Activated CD4-positive, alpha-beta memory T cell treated with anti-CD3 and anti-CD28 coated beads, Interleukin-2, amount 10 ng/mL, durations not matched to agents 7 days and 5 days (primary cell): ENCODE measurements at regions not wholly inside any gene's neighbourhood (a gene's known extent, or its start where the extent isn't known, plus 50 kb on each side); places are given as distances from the start of the nearest gene placed in this dataset.

Experiments
- CTCF ChIA-PET: fragments of 350-600 bp; sonication (Branson Sonifier 250); formaldehyde crosslinking; loops from one replicate; lab custom pipeline; 2021; ENCODE audit warnings: antibody characterized with exemption, inconsistent platforms; lab: Charles Lee
- POLR2A ChIA-PET: fragments of 350-600 bp; sonication (Branson Sonifier 250); formaldehyde crosslinking; loops from one replicate; lab custom pipeline; 2021; ENCODE audit warnings: antibody characterized with exemption; lab: Charles Lee
- DNase-seq: peaks from one replicate; pipeline ENCODE4 v3.0.0-alpha.2; 2020
- H3K27ac Mint-ChIP-seq: one replicate; pipeline ENCODE4 v1.8.0; 2021; ENCODE audit warnings: mild to moderate bottlenecking, mixed read lengths
- H3K27me3 Mint-ChIP-seq: one replicate; pipeline ENCODE4 v1.8.0; 2021; ENCODE audit warnings: mixed read lengths
- H3K36me3 Mint-ChIP-seq: one replicate; pipeline ENCODE4 v1.8.0; 2021; ENCODE audit warnings: low read depth, mixed read lengths
- H3K4me1 Mint-ChIP-seq: one replicate; pipeline ENCODE4 v1.8.0; 2021; ENCODE audit warnings: mixed read lengths
- H3K4me3 Mint-ChIP-seq: one replicate; pipeline ENCODE4 v1.8.0; 2021; ENCODE audit warnings: mild to moderate bottlenecking, mixed read lengths
- H3K9me3 Mint-ChIP-seq: one replicate; pipeline ENCODE4 v1.8.0; 2021; ENCODE audit warnings: mixed read lengths

DNA sequence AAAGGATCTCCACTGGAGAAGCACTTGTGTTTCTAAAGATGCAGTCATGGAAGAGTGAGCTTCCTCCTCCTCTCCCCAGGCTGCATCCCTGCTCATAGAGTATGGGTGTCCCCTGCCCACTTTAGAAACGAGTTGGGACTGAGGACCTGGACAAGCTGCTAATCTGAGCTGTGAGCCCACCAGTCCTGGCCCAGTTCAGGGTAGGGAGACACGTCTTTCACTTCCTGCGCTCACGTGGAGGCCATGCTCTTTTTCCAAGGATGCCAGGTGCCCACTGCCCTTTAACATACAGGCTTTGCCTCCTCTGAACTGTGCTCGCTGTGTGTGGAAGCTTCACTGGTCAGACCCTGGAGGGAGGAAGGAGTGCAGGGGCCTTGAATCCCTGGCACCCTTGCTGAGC is 316.3 kb downstream of the UACA start:
- no peaks in the 10 kb centered on the region for H3K9me3 Mint-ChIP-seq
- CTCF ChIA-PET, result no interaction called here
- peaks cover 55% of the 10 kb centered on the region for H3K27me3 Mint-ChIP-seq
- peaks cover 17% of the 10 kb centered on the region for H3K4me1 Mint-ChIP-seq
- H3K27ac Mint-ChIP-seq, result no peak overlapping the region
- no peak for DNase-seq
- no peak overlapping the region for H3K4me3 Mint-ChIP-seq
- H3K36me3 Mint-ChIP-seq, result no peaks in the 10 kb centered on the region
- POLR2A ChIA-PET, result no interaction called here

- Mint-ChIP-seq H3K27me3 (peaks cover 53% of the 10 kb centered on the region), H3K9me3 (no peaks in the 10 kb centered on the region), H3K4me1 (peaks cover 7% of the 10 kb centered on the region), H3K27ac (no peak overlapping the region), H3K36me3 (no peaks in the 10 kb centered on the region), H3K4me3 (no peak overlapping the region)
- POLR2A ChIA-PET, result no interaction called here
- CTCF ChIA-PET, result no interaction called here
- DNase-seq, result no peak
Observed at GRCh38 chr15:70443486-70444273, 319.7 kb downstream of the UACA start.

DNA sequence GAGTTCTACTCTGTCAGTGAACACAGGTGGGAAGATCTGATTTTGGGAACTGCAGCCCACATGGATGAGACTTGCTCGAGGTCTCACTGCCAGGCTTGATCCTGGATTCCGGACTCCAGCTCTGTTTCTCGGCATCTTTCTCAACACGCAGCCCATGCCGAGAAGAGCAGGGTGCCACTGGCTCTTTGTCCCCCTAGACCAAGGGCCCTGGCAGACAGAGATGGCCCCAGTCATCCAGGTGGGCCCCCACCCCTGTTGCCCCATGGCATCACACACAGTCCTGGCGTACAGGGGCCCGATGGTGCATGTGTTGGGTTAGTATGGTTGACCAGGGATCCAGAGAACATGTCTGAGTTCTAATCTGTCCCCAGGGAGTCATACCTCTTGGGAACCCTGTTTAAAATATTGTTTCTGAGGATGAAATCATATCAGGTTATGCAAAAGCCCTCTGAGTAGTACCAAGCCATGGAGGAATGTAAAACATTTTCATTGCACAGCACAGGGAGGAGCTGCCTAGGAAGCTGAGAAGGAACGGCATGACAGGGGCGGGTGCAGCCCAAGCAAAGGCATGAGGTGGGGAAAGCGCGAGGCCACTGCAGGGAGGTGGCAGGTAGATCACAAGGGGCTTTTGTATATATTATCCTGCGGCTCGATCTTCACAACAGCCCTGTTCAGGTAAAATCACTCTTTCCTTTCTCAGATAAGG is 320.6 kb downstream of the UACA start:
- Mint-ChIP-seq H3K4me1 (no peaks in the 10 kb centered on the region), H3K4me3 (no peak overlapping the region), H3K9me3 (no peaks in the 10 kb centered on the region), H3K36me3 (no peaks in the 10 kb centered on the region), H3K27me3 (peaks cover 46% of the 10 kb centered on the region), H3K27ac (no peak overlapping the region)
- ChIA-PET CTCF (no interaction called here), POLR2A (no interaction called here)
- no peak for DNase-seq

- H3K27ac Mint-ChIP-seq, result no peak overlapping the region
- no peaks in the 10 kb centered on the region for H3K9me3 Mint-ChIP-seq
- no peaks in the 10 kb centered on the region for H3K36me3 Mint-ChIP-seq
- H3K4me3 Mint-ChIP-seq, result no peak overlapping the region
- peaks cover 2% of the 10 kb centered on the region for H3K4me1 Mint-ChIP-seq
- no peak for DNase-seq
- ChIA-PET CTCF (no interaction called here), POLR2A (no interaction called here)
- H3K27me3 Mint-ChIP-seq, result peaks cover 40% of the 10 kb centered on the region
Observed at GRCh38 chr15:70442211-70442610, 321.1 kb downstream of the UACA start.

DNA sequence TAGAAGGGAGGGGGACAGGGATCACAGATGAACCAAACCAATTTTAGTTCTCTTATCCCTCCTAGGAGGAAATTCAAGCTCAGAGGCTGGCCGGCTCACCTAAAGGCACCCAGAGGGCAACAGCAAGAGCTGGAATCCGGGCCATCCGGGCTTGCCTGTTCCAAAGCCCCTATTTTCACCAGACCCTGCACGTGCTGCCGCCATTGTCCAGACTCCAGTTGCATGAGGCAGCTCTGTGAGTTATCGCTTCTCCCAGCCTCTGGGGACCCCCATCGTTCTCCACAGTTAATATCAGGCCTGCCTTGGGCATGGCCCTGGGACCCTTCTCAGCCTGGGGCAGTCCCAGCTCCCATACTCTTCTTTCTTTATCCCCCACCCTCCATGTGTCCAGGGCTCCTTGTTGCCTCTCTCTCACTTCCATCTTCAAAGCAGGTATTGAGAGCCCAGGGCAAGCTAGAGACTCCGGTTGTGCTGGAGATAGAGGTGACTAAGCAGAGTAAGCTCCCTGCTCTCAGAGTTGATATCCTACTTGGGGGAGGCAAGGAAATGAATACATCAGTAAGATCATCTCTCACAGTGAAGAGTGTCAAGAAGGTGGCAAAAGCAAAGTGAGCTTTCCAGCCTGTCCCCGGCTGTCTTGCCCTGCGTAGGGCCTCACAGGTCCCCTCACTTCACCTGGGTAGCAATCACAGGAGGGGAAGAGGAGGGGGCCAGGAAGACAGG is 322.8 kb downstream of the UACA start:
- H3K4me1 Mint-ChIP-seq, result peaks cover 13% of the 10 kb centered on the region
- POLR2A ChIA-PET, result no interaction called here
- CTCF ChIA-PET, result interaction anchor here (1.2 kb wide), 1 partner anchor 27 kb away, joined by 3 read pairs; no protein-coding TSS in a partner anchor
- H3K36me3 Mint-ChIP-seq, result no peaks in the 10 kb centered on the region
- DNase-seq, result no peak
- no peaks in the 10 kb centered on the region for H3K9me3 Mint-ChIP-seq
- H3K4me3 Mint-ChIP-seq, result no peak overlapping the region
- H3K27ac Mint-ChIP-seq, result no peak overlapping the region
- H3K27me3 Mint-ChIP-seq, result peaks cover 30% of the 10 kb centered on the region

- Mint-ChIP-seq H3K4me3 (no peak overlapping the region), H3K36me3 (no peaks in the 10 kb centered on the region), H3K27me3 (peaks cover 30% of the 10 kb centered on the region), H3K27ac (no peak overlapping the region), H3K4me1 (peaks cover 20% of the 10 kb centered on the region), H3K9me3 (no peaks in the 10 kb centered on the region)
- ChIA-PET POLR2A (no interaction called here), CTCF (interaction anchor here (1.2 kb wide), 1 partner anchor 27 kb away, joined by 3 read pairs; no protein-coding TSS in a partner anchor)
- DNase-seq, result no peak
Observed at GRCh38 chr15:70439880-70440279, 323.5 kb downstream of the UACA start.

DNA sequence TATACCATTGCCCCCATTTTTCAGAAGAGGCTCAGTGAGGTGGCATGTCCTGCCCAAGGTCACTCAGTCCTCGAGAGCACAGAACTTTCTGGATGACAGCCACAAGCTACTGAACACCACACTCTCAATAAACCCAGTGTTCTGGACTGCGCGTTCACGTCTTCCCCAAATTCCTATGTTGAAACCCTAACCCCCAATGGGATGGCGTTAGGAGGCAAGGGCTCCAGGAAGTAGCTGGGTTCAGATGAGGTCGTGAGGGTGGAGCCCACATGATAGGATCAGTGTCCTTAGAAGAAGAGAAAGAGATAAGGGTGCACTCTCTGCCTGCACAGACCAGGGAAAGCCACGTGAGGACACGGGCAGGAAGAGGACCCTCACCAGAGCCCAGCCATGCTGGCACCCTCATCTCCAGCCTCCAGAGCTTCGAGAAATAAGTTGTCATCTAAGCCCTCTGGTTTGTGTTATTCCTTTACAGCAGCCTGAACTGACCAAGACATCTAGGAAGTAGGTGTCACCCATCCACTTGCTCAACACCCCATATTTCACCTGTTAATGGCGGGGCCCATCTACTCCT is 324.0 kb downstream of the UACA start:
- no peak overlapping the region for H3K4me3 Mint-ChIP-seq
- H3K27me3 Mint-ChIP-seq, result peaks cover 28% of the 10 kb centered on the region
- ChIA-PET CTCF (interaction anchor here (1.2 kb wide), 1 partner anchor 28 kb away, joined by 3 read pairs; no protein-coding TSS in a partner anchor), POLR2A (no interaction called here)
- no peaks in the 10 kb centered on the region for H3K36me3 Mint-ChIP-seq
- H3K27ac Mint-ChIP-seq, result no peak overlapping the region
- H3K4me1 Mint-ChIP-seq, result peaks cover 22% of the 10 kb centered on the region
- no peaks in the 10 kb centered on the region for H3K9me3 Mint-ChIP-seq
- no peak for DNase-seq

GRCh38 chr15:70438776-70439175 is 324.6 kb downstream of the UACA start:
- no peak overlapping the region for H3K4me3 Mint-ChIP-seq
- no peak overlapping the region for H3K27ac Mint-ChIP-seq
- peaks cover 24% of the 10 kb centered on the region for H3K27me3 Mint-ChIP-seq
- ChIA-PET POLR2A (no interaction called here), CTCF (no interaction called here)
- no peaks in the 10 kb centered on the region for H3K9me3 Mint-ChIP-seq
- H3K4me1 Mint-ChIP-seq, result peaks cover 22% of the 10 kb centered on the region
- H3K36me3 Mint-ChIP-seq, result no peaks in the 10 kb centered on the region
- no peak for DNase-seq

- H3K36me3 Mint-ChIP-seq, result no peaks in the 10 kb centered on the region
- DNase-seq, result no peak
- peaks cover 18% of the 10 kb centered on the region for H3K27me3 Mint-ChIP-seq
- POLR2A ChIA-PET, result no interaction called here
- peaks cover 22% of the 10 kb centered on the region for H3K4me1 Mint-ChIP-seq
- no peaks in the 10 kb centered on the region for H3K9me3 Mint-ChIP-seq
- H3K4me3 Mint-ChIP-seq, result no peak overlapping the region
- H3K27ac Mint-ChIP-seq, result no peak overlapping the region
- CTCF ChIA-PET, result no interaction called here
Observed at GRCh38 chr15:70437882-70438451, 325.4 kb downstream of the UACA start.

GRCh38 chr15:70437089-70437488 is 326.3 kb downstream of the UACA start:
- DNase-seq, result no peak
- Mint-ChIP-seq H3K27ac (no peak overlapping the region), H3K36me3 (no peaks in the 10 kb centered on the region), H3K4me1 (peaks cover 22% of the 10 kb centered on the region), H3K4me3 (no peak overlapping the region), H3K27me3 (peaks cover 12% of the 10 kb centered on the region), H3K9me3 (no peaks in the 10 kb centered on the region)
- POLR2A ChIA-PET, result no interaction called here
- CTCF ChIA-PET, result no interaction called here

DNA sequence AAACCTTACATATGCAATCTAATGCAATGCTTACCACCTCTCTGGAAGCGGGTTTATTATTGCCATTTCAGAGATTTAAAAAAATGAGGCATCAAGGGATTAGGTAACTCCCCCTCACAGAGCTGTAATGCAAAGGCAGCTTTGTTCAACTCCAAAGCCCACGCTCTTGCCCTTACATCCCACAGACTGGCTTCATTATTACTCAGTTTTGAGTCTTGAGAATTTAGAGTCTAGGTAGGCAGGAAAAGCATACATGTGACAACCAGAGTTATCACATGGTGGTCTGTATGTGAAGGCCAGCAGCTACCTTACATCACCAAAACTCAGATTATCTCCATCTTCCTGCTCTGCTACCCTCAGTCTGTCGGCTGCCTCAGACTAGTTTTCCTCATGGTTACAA is 326.9 kb downstream of the UACA start:
- H3K27me3 Mint-ChIP-seq, result peaks cover 7% of the 10 kb centered on the region
- H3K27ac Mint-ChIP-seq, result no peak overlapping the region
- no peaks in the 10 kb centered on the region for H3K36me3 Mint-ChIP-seq
- peaks cover 22% of the 10 kb centered on the region for H3K4me1 Mint-ChIP-seq
- no peak overlapping the region for H3K4me3 Mint-ChIP-seq
- CTCF ChIA-PET, result no interaction called here
- H3K9me3 Mint-ChIP-seq, result no peaks in the 10 kb centered on the region
- POLR2A ChIA-PET, result no interaction called here
- DNase-seq, result no peak

GRCh38 chr15:70435872-70436271 is 327.5 kb downstream of the UACA start:
- DNase-seq, result no peak
- Mint-ChIP-seq H3K27me3 (peaks cover 11% of the 10 kb centered on the region), H3K27ac (no peak overlapping the region), H3K36me3 (no peaks in the 10 kb centered on the region), H3K4me1 (peaks cover 22% of the 10 kb centered on the region), H3K4me3 (no peak overlapping the region), H3K9me3 (no peaks in the 10 kb centered on the region)
- ChIA-PET POLR2A (no interaction called here), CTCF (no interaction called here)

GRCh38 chr15:70435369-70435768 is 328.0 kb downstream of the UACA start:
- POLR2A ChIA-PET, result no interaction called here
- Mint-ChIP-seq H3K9me3 (no peaks in the 10 kb centered on the region), H3K4me1 (peaks cover 22% of the 10 kb centered on the region), H3K27me3 (peaks cover 9% of the 10 kb centered on the region), H3K36me3 (no peaks in the 10 kb centered on the region), H3K4me3 (no peak overlapping the region), H3K27ac (no peak overlapping the region)
- CTCF ChIA-PET, result no interaction called here
- no peak for DNase-seq
